ENCODE measurements at regions not wholly inside any gene's neighbourhood (a gene's known extent, or its start where the extent isn't known, plus 50 kb on each side); places are given as distances from the start of the nearest gene placed in this dataset.

- no peak overlapping the region for H3K27ac ChIP-seq
- H3K9me3 ChIP-seq (replicated peaks) = 0 out of 2 replicates have a peak, but pooled peaks cover 4% of the 10 kb centered on the region
- H3K27me3 ChIP-seq = no peaks in the 10 kb centered on the region
- peaks cover 11% of the 10 kb centered on the region for H3K4me1 ChIP-seq
- DNase-seq = no peak
- no peaks in the 10 kb centered on the region for H3K36me3 ChIP-seq
- no peak overlapping the region for H3K4me3 ChIP-seq
Observed at GRCh38 chr20:48100483-48100882, 315.2 kb upstream of the SULF2 start.

- no peaks in the 10 kb centered on the region for H3K9me3 ChIP-seq (replicated peaks)
- DNase-seq = no peak
- no peaks in the 10 kb centered on the region for H3K27me3 ChIP-seq
- no peaks in the 10 kb centered on the region for H3K36me3 ChIP-seq
- H3K4me3 ChIP-seq = no peak overlapping the region
- H3K4me1 ChIP-seq = peaks cover 11% of the 10 kb centered on the region
- no peak overlapping the region for H3K27ac ChIP-seq
Observed at GRCh38 chr20:48098866-48099265, 313.6 kb upstream of the SULF2 start.

- no peak overlapping the region for H3K4me3 ChIP-seq
- no peak overlapping the region for H3K27ac ChIP-seq
- H3K9me3 ChIP-seq (replicated peaks) = no peaks in the 10 kb centered on the region
- DNase-seq = peak; percentile 32 to 49
- no peaks in the 10 kb centered on the region for H3K27me3 ChIP-seq
- H3K4me1 ChIP-seq = peaks cover 11% of the 10 kb centered on the region
- no peaks in the 10 kb centered on the region for H3K36me3 ChIP-seq
Observed at GRCh38 chr20:48098099-48098498, 312.8 kb upstream of the SULF2 start.

GRCh38 chr20:48096957-48097890 lies 311.9 kb upstream of the SULF2 start:
- Histone ChIP-seq H3K36me3 (no peaks in the 10 kb centered on the region), H3K9me3 (replicated peaks) (no peaks in the 10 kb centered on the region), H3K4me1 (peaks cover 11% of the 10 kb centered on the region), H3K27me3 (no peaks in the 10 kb centered on the region), H3K4me3 (no peak overlapping the region), H3K27ac (no peak overlapping the region)
- DNase-seq = peak; percentile 32 to 51

- H3K36me3 ChIP-seq = no peaks in the 10 kb centered on the region
- H3K27ac ChIP-seq = no peak overlapping the region
- H3K9me3 ChIP-seq (replicated peaks) = no peaks in the 10 kb centered on the region
- H3K27me3 ChIP-seq = no peaks in the 10 kb centered on the region
- DNase-seq = peak; percentile 26 to 46
- H3K4me1 ChIP-seq = peaks cover 11% of the 10 kb centered on the region
- no peak overlapping the region for H3K4me3 ChIP-seq
Observed at GRCh38 chr20:48096212-48096875, 311.1 kb upstream of the SULF2 start.

- DNase-seq = no peak
- no peak overlapping the region for H3K4me3 ChIP-seq
- no peaks in the 10 kb centered on the region for H3K36me3 ChIP-seq
- no peaks in the 10 kb centered on the region; the same call in 1 of the 2 replicates for H3K27me3 ChIP-seq
- H3K9me3 ChIP-seq (replicated peaks) = 0 out of 2 replicates have a peak, but pooled peaks cover 1% of the 10 kb centered on the region
- H3K4me1 ChIP-seq = peaks cover 11% of the 10 kb centered on the region
- H3K27ac ChIP-seq = no peak overlapping the region
Observed at GRCh38 chr20:48094944-48095343, 309.7 kb upstream of the SULF2 start.

- Histone ChIP-seq H3K4me1 (peaks cover 8% of the 10 kb centered on the region), H3K4me3 (no peak overlapping the region), H3K9me3 (replicated peaks) (0 out of 2 replicates have a peak, but pooled peaks cover 2% of the 10 kb centered on the region), H3K36me3 (no peaks in the 10 kb centered on the region), H3K27ac (no peak overlapping the region), H3K27me3 (no peaks in the 10 kb centered on the region; the same call in 1 of the 2 replicates)
- DNase-seq = no peak
Observed at GRCh38 chr20:48094196-48094749, 309.0 kb upstream of the SULF2 start.

GRCh38 chr20:48092596-48093280 lies 307.5 kb upstream of the SULF2 start:
- no peak overlapping the region for H3K27ac ChIP-seq
- peaks cover 8% of the 10 kb centered on the region for H3K4me1 ChIP-seq
- H3K27me3 ChIP-seq = no peaks in the 10 kb centered on the region; the same call in 1 of the 2 replicates
- H3K9me3 ChIP-seq (replicated peaks) = 0 out of 2 replicates have a peak, but pooled peaks cover 2% of the 10 kb centered on the region
- no peak for DNase-seq
- no peak overlapping the region for H3K4me3 ChIP-seq
- no peaks in the 10 kb centered on the region for H3K36me3 ChIP-seq

GRCh38 chr20:48090784-48091183 lies 305.5 kb upstream of the SULF2 start:
- no peak overlapping the region for H3K27ac ChIP-seq
- no peaks in the 10 kb centered on the region; the same call in 1 of the 2 replicates for H3K27me3 ChIP-seq
- no peaks in the 10 kb centered on the region for H3K4me1 ChIP-seq

GRCh38 chr20:48090314-48090713 lies 305.0 kb upstream of the SULF2 start:
- Histone ChIP-seq H3K4me3 (no peak overlapping the region), H3K27ac (no peak overlapping the region), H3K36me3 (no peaks in the 10 kb centered on the region), H3K9me3 (replicated peaks) (0 out of 2 replicates have a peak, but pooled peaks cover 2% of the 10 kb centered on the region), H3K27me3 (no peaks in the 10 kb centered on the region; the same call in 1 of the 2 replicates), H3K4me1 (no peaks in the 10 kb centered on the region)
- DNase-seq = no peak

More at GRCh38 chr20:48090784-48091183, 305.5 kb upstream of the SULF2 start:
- 0 out of 2 replicates have a peak, but pooled peaks cover 2% of the 10 kb centered on the region for H3K9me3 ChIP-seq (replicated peaks)
- H3K36me3 ChIP-seq = no peaks in the 10 kb centered on the region
- no peak for DNase-seq
- no peak overlapping the region for H3K4me3 ChIP-seq

- Histone ChIP-seq H3K9me3 (replicated peaks) (no peaks in the 10 kb centered on the region), H3K4me3 (no peak overlapping the region), H3K4me1 (peaks cover 4% of the 10 kb centered on the region; the same call in 1 of the 2 replicates), H3K36me3 (no peaks in the 10 kb centered on the region), H3K27me3 (no peaks in the 10 kb centered on the region), H3K27ac (no peak overlapping the region)
- no peak for DNase-seq
Observed at GRCh38 chr20:48080583-48080982, 295.3 kb upstream of the SULF2 start.

GRCh38 chr20:48079028-48079427 lies 293.7 kb upstream of the SULF2 start:
- DNase-seq = no peak
- peaks cover 4% of the 10 kb centered on the region; the same call in 1 of the 2 replicates for H3K4me1 ChIP-seq
- H3K27me3 ChIP-seq = no peaks in the 10 kb centered on the region
- H3K4me3 ChIP-seq = no peak overlapping the region
- no peaks in the 10 kb centered on the region for H3K9me3 ChIP-seq (replicated peaks)
- H3K27ac ChIP-seq = no peak overlapping the region
- H3K36me3 ChIP-seq = no peaks in the 10 kb centered on the region

GRCh38 chr20:48076747-48077146 lies 291.5 kb upstream of the SULF2 start:
- no peak overlapping the region for H3K4me3 ChIP-seq
- peaks cover 4% of the 10 kb centered on the region; the same call in 1 of the 2 replicates for H3K4me1 ChIP-seq
- no peak overlapping the region for H3K27ac ChIP-seq
- H3K27me3 ChIP-seq = no peaks in the 10 kb centered on the region
- no peaks in the 10 kb centered on the region for H3K36me3 ChIP-seq
- no peaks in the 10 kb centered on the region for H3K9me3 ChIP-seq (replicated peaks)
- no peak for DNase-seq

- peaks cover 4% of the 10 kb centered on the region; the same call in 1 of the 2 replicates for H3K4me1 ChIP-seq
- DNase-seq = no peak
- no peak overlapping the region for H3K4me3 ChIP-seq
- H3K9me3 ChIP-seq (replicated peaks) = no peaks in the 10 kb centered on the region
- H3K27ac ChIP-seq = no peak overlapping the region
- no peaks in the 10 kb centered on the region for H3K27me3 ChIP-seq
- H3K36me3 ChIP-seq = no peaks in the 10 kb centered on the region
Observed at GRCh38 chr20:48076247-48076646, 291.0 kb upstream of the SULF2 start.

All from SJCRH30 (cell line).